ENCODE measurements at regions not wholly inside any gene's neighbourhood (a gene's known extent, or its start where the extent isn't known, plus 50 kb on each side); places are given as distances from the start of the nearest gene placed in this dataset.

- Histone ChIP-seq H3K4ac (ENCODE audit: low read depth, low read length) (no peak overlapping the region), H2AK5ac (ENCODE audit: low read depth, low read length) (no peak overlapping the region), H3K9ac (ENCODE audit: low read depth, low read length) (no peak overlapping the region), H3K9me3 (ENCODE audit: control insufficient read depth, insufficient read depth, low read length) (peaks cover 8% of the 10 kb centered on the region), H2BK5ac (ENCODE audit: low read depth, low read length, poor library complexity, severe bottlenecking) (peak overlapping the region; percentile 51), H3K56ac (ENCODE audit: extremely low read depth, insufficient read depth, low read length) (no peak overlapping the region), H3K14ac (replicated peaks; ENCODE audit: low read depth, low read length) (no peak overlapping the region), H2BK20ac (ENCODE audit: low read depth, low read length) (no peak overlapping the region), H3K27ac (ENCODE audit: insufficient read depth, low read length) (no peak overlapping the region), H2AFZ (replicated peaks; ENCODE audit: low read length, poor library complexity) (no peak overlapping the region), H2BK15ac (ENCODE audit: low read depth, low read length) (no peak overlapping the region; the same call in 2 of the 3 replicates), H3K23ac (ENCODE audit: low read depth, low read length) (no peak overlapping the region), H3K18ac (ENCODE audit: low read depth, low read length) (no peak overlapping the region), H3K4me1 (ENCODE audit: control insufficient read depth, insufficient read depth, low read length) (peaks cover 17% of the 10 kb centered on the region), H3K9me1 (ENCODE audit: insufficient read depth, low read length) (peaks cover 11% of the 10 kb centered on the region), H4K91ac (ENCODE audit: insufficient read depth, low read depth, low read length) (no peak overlapping the region), H4K8ac (ENCODE audit: low read depth in 2 of 2, low read length in 2 of 2) (no peak overlapping the region; a peak in 2 of 4 replicates), H2BK120ac (ENCODE audit: low read depth, low read length) (no peak overlapping the region; the same call in 1 of the 2 replicates), H3K36me3 (ENCODE audit: control insufficient read depth, insufficient read depth, low read length) (no peaks in the 10 kb centered on the region), H3K27me3 (ENCODE audit: control insufficient read depth, insufficient read depth, low read length) (no peaks in the 10 kb centered on the region), H2AK9ac (replicated peaks; ENCODE audit: low read depth, low read length, poor library complexity) (no peak overlapping the region), H3K79me1 (ENCODE audit: low read depth in 1 of 2, low read length in 2 of 2) (no peaks in the 10 kb centered on the region), H4K20me1 (ENCODE audit: insufficient read depth, low read length) (no peaks in the 10 kb centered on the region), H3K4me2 (ENCODE audit: low read depth, low read length) (no peak overlapping the region), H3K4me3 (ENCODE audit: insufficient read depth, low read depth, low read length) (no peak overlapping the region), H4K5ac (ENCODE audit: low read depth, low read length) (no peak overlapping the region)
- in situ Hi-C loops (cut with MboI; ENCODE audit: low sequenced_read_pairs), result no loop called here
- intact Hi-C loops (cut with micrococcal nuclease), result no loop called here
- dilution Hi-C loops (cut with HindIII; ENCODE audit: low sequenced_read_pairs, unreplicated experiment), result no loop called here
- CTCF ChIA-PET, result no interaction called here
- DNase-seq, result peak; percentile 70
- POLR2A ChIA-PET (ENCODE audit: unreplicated experiment), result no interaction called here
- WGBS, 2 experiments (ENCODE audit: extremely low coverage in 2 of 2, insufficient read length in 1 of 2), result no CpG with 5 or more reads among the region's 4 CpGs
- BruUV-seq (replicated peaks), result no TSS peak
- TF ChIP-seq SMC3 (IDR thresholded peaks at IDR 0.05; ENCODE audit: low read depth, low read length), result no peak
- TF ChIP-seq RAD21 (IDR thresholded peaks at IDR 0.05; ENCODE audit: low read length), result no peak
- TF ChIP-seq ELK1 (IDR thresholded peaks at IDR 0.05; ENCODE audit: borderline replicate concordance, low read depth, low read length), result no peak
- TF ChIP-seq CTCF (conservative IDR thresholded peaks at IDR 0.05; ENCODE audit: low read depth, low read length), result no peak
- TF ChIP-seq CEBPB (IDR thresholded peaks at IDR 0.05; ENCODE audit: low read depth, low read length), result 0 out of 2 replicates have a peak, but pooled peaks have one; percentile 27
- TF ChIP-seq CHD1 (IDR thresholded peaks at IDR 0.05; ENCODE audit: low read depth, low read length), result no peak
- TF ChIP-seq BHLHE40 (IDR thresholded peaks at IDR 0.05; ENCODE audit: low read depth, low read length), result no peak
- peak; percentile 85 for TF ChIP-seq MAFK (IDR thresholded peaks at IDR 0.05; ENCODE audit: low read depth, low read length)
- ATAC-seq (ENCODE audit: low read depth), result no peak
These were observed 89.6 kb upstream of the GALNT15 start for GRCh38 chr3:16084887-16085286.

Data from IMR-90 (cell line).